Pancreas (tissue), 10 donors: ENCODE measurements at regions not wholly inside any gene's neighbourhood (a gene's known extent, or its start where the extent isn't known, plus 50 kb on each side); places are given as distances from the start of the nearest gene placed in this dataset.

Experiments used
- ATAC-seq, 4 donors: fragments of 200-7000 bp; cut with Tn5 transposase; one replicate each; pipeline versions ENCODE4 v1.8.0 to v1.9.1; 2020; ENCODE audit warnings: mild to moderate bottlenecking in 4 of 4, moderate library complexity in 4 of 4
- DNase-seq, 6 donors: peaks; one replicate each; pipeline ENCODE4 v3.0.0-alpha.2; 2020
- FAIRE-seq: peaks from 2 replicates; lab custom pipeline; 2012; peaks lifted over from hg19 to GRCh38; lab: Jason Lieb, UNC
- H3K27ac ChIP-seq, 4 donors: fragments of 200-600 bp; sonication (generic); 1 replicate in 3 of 4; 2 replicates in 1 of 4; pipeline versions ENCODE4 v1.5.0 to v1.8.0; 2020
- H3K27me3 ChIP-seq, 4 donors: fragments of 200-600 bp; one replicate each; pipeline ENCODE4 v1.8.0; 2021
- H3K36me3 ChIP-seq, 3 donors: fragments of 200-600 bp; sonication (generic) in 1 of 3; one replicate each; pipeline versions ENCODE4 v1.5.0 to v1.8.0; 2020 to 2021
- H3K4me1 ChIP-seq, 3 donors: fragments of 200-600 bp; one replicate each; pipeline ENCODE4 v1.8.0; 2021
- H3K4me3 ChIP-seq, 4 donors: fragments of 200-600 bp; sonication (generic) in 2 of 4; one replicate each; pipeline versions ENCODE4 v1.5.0 to v1.8.0; 2020 to 2021
- H3K9me3 ChIP-seq, 4 donors: fragments of 200-600 bp; one replicate each; pipeline ENCODE4 v1.8.0; 2021
- WGBS, 2 donors: extraction: QIAGEN DNeasy Blood & Tissue Kit; methylation state at CpG; one replicate each; pipeline ENCODE4 v1.1.7; 2013; 5-methylcytosine and 5-hydroxymethylcytosine counted together
- intact Hi-C, 3 donors: fragments of 100-400 bp; cut with DNase I; formaldehyde crosslinking; loops; one replicate each; pipeline versions ENCODE4 v1.11.1 to v1.14.2; 2022
- TF ChIP-seq, protein P1 (sequence below), 4 donors: fragments of 200-600 bp; sonication (generic) in 3 of 4; IDR thresholded peaks; one replicate each; pipeline versions ENCODE4 v1.5.0 to v1.8.0; 2021; ENCODE audit warnings: antibody characterized with exemption in 4 of 4
- donor health status: healthy with polysubstance abuse.
- donor health status: DM: no; HTN: no; CAD: no; lungs with moderate emphysema.
- donor health status: DM: no; HTN: no; CAD: no.
- donor health status: control.
- donor health status: control.
- donor health status: Bipolar disorder and iron deficiency.
- donor health status: DM: yes; HTN: yes; CAD: no.
- donor health status: DM: no; HTN: no; CAD: no.
- donor health status: DM: no; HTN: no; CAD: no.
- donor health status: DM: yes; HTN: yes; CAD: no.

GRCh38 chr5:155936520-155937406, 390.2 kb upstream of the SGCD start:
- WGBS, 2 donors, result 58 to 62% methylated on average over 20 of the region's 20 CpGs

GRCh38 chr5:155938051-155938450, 388.9 kb upstream of the SGCD start:
- Histone ChIP-seq H3K27ac (no peak overlapping the region), H3K27me3 (no peaks in the 10 kb centered on the region), H3K4me1 (no peaks in the 10 kb centered on the region), H3K36me3 (no peaks in the 10 kb centered on the region), H3K4me3 (no peak overlapping the region), H3K9me3 (no peaks in the 10 kb centered on the region)
- DNase-seq (no peak), FAIRE-seq (no peak), ATAC-seq (no peak)
- intact Hi-C loops, result no loop called here
- TF ChIP-seq, protein P1, sequence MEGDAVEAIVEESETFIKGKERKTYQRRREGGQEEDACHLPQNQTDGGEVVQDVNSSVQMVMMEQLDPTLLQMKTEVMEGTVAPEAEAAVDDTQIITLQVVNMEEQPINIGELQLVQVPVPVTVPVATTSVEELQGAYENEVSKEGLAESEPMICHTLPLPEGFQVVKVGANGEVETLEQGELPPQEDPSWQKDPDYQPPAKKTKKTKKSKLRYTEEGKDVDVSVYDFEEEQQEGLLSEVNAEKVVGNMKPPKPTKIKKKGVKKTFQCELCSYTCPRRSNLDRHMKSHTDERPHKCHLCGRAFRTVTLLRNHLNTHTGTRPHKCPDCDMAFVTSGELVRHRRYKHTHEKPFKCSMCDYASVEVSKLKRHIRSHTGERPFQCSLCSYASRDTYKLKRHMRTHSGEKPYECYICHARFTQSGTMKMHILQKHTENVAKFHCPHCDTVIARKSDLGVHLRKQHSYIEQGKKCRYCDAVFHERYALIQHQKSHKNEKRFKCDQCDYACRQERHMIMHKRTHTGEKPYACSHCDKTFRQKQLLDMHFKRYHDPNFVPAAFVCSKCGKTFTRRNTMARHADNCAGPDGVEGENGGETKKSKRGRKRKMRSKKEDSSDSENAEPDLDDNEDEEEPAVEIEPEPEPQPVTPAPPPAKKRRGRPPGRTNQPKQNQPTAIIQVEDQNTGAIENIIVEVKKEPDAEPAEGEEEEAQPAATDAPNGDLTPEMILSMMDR (IDR thresholded peaks at IDR 0.05), result no peak
- 58 to 62% methylated on average over 2 of the region's 2 CpGs for WGBS, 2 donors

More at GRCh38 chr5:155936520-155937406, 390.2 kb upstream of the SGCD start:
- peak in 2 of 6 donors; percentile 41 to 47 for DNase-seq
- Histone ChIP-seq H3K27me3 (no peaks in the 10 kb centered on the region), H3K4me1 (no peaks in the 10 kb centered on the region), H3K9me3 (no peaks in the 10 kb centered on the region), H3K4me3 (no peak overlapping the region), H3K36me3 (no peaks in the 10 kb centered on the region), H3K27ac (no peak overlapping the region)
- intact Hi-C loops, result no loop called here
- no peak for ATAC-seq
- no peak for FAIRE-seq
- TF ChIP-seq, protein P1 (IDR thresholded peaks at IDR 0.05), result no peak

DNA sequence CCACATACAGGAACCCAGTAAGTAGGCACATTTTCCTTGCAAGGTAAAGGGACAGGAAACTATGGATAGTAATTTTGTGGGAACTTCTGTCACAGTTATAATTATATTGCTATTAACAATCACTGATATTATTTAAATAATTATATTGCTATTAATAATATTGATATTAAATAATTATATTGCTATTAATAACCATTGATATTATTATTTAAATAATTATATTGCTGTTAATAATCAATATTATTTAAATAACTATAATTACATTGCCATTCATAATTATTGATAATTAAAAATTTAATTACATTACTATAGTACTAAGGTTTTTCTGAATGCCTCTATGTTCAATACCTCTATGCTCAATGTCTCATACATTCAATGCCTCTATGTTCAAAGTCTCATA, 385.6 kb upstream of the SGCD start:
- intact Hi-C loops, result no loop called here
- peak; percentile 86 for FAIRE-seq
- TF ChIP-seq, protein P1 (IDR thresholded peaks at IDR 0.05), result no peak

GRCh38 chr5:155943516-155944407, 383.2 kb upstream of the SGCD start:
- TF ChIP-seq, protein P1 (IDR thresholded peaks at IDR 0.05), result peak; percentile 39 to 61 (median 56)
- no peaks in the 10 kb centered on the region for H3K4me1 ChIP-seq
- FAIRE-seq (no peak), ATAC-seq (peak; percentile 61 to 89 (median 86)), DNase-seq (peak in 3 of 6 donors; percentile 30 to 56 (median 41))
- intact Hi-C loops, result no loop called here
- H3K9me3 ChIP-seq, result no peaks in the 10 kb centered on the region
- H3K4me3 ChIP-seq, result no peak overlapping the region
- H3K27ac ChIP-seq, result no peak overlapping the region
- WGBS, 2 donors, result 7 to 20% methylated on average over 2 of the region's 2 CpGs
- no peaks in the 10 kb centered on the region for H3K36me3 ChIP-seq
- no peaks in the 10 kb centered on the region for H3K27me3 ChIP-seq

More for the DNA sequence above, 385.6 kb upstream of the SGCD start:
- H3K4me3 ChIP-seq, result no peak overlapping the region
- H3K9me3 ChIP-seq, result no peaks in the 10 kb centered on the region
- DNase-seq (no peak), ATAC-seq (no peak)
- H3K27ac ChIP-seq, result no peak overlapping the region
- no peaks in the 10 kb centered on the region for H3K4me1 ChIP-seq
- no peaks in the 10 kb centered on the region for H3K27me3 ChIP-seq
- H3K36me3 ChIP-seq, result no peaks in the 10 kb centered on the region
